ENCODE measurements at regions not wholly inside any gene's neighbourhood (a gene's known extent, or its start where the extent isn't known, plus 50 kb on each side); places are given as distances from the start of the nearest gene placed in this dataset.

DNA sequence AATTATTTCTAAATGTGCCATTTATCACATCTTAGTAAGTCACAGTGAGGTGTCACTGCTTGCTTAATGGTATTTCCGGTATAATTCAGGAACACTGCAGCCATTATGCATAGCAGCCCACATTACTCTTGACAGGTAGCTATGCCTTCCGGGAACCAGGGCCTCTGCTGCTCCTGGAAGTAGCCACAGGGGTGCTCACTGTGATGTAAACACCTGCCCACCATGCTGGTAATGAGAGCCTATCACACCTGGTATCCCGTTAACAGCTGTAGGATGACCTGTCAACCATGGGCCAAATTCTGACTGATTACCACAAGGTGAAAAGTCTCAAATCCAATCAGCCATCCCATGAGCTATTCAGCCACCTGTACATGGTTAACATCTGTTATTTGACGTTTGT lies 647.0 kb upstream of the NXPH2 start:
- no peaks in the 10 kb centered on the region for H4K20me1 ChIP-seq (ENCODE audit: control insufficient read depth, insufficient read depth, insufficient read length)

More for the DNA sequence above, 647.0 kb upstream of the NXPH2 start:
- H3K14ac ChIP-seq (ENCODE audit: insufficient read depth, low read length), result no peak overlapping the region
- H3K4me1 ChIP-seq (ENCODE audit: insufficient read depth, low read length), result peaks cover 2% of the 10 kb centered on the region; the same call in 1 of the 2 replicates
- peak; percentile 31 for DNase-seq
- H3K27ac ChIP-seq (ENCODE audit: insufficient read length, low read depth, low read length), result no peak overlapping the region
- no peak for TF ChIP-seq CTCF (conservative IDR thresholded peaks at IDR 0.05)
- H4K5ac ChIP-seq (ENCODE audit: insufficient read length, low read depth, low read length), result no peak overlapping the region
- H2AK5ac ChIP-seq (ENCODE audit: insufficient read length, low read length), result no peak overlapping the region
- no peaks in the 10 kb centered on the region for H3K27me3 ChIP-seq (ENCODE audit: insufficient read depth, low read length)
- H2BK15ac ChIP-seq (ENCODE audit: low read depth, low read length), result no peak overlapping the region
- H3K4me1 Mint-ChIP-seq, result peaks cover 2 to 3% of the 10 kb centered on the region in 2 experiments; a peak in 2 of 4 replicates
- H3K9me3 ChIP-seq (ENCODE audit: control insufficient read depth, low read depth, low read length), result no peaks in the 10 kb centered on the region
- no peak overlapping the region for H2BK120ac ChIP-seq (ENCODE audit: low read depth, low read length, poor library complexity, severe bottlenecking)
- H3K23ac ChIP-seq (ENCODE audit: insufficient read length, low read depth, low read length), result no peak overlapping the region
- H3K9ac ChIP-seq (ENCODE audit: extremely low read depth, insufficient read length, low read length), result no peak overlapping the region
- H4K8ac ChIP-seq (replicated peaks; ENCODE audit: insufficient read length, low read depth, low read length), result no peak overlapping the region
- no peak overlapping the region for H3K27ac Mint-ChIP-seq
- H3K36me3 Mint-ChIP-seq (ENCODE audit: insufficient read depth in 1 of 3, low read depth in 3 of 3), result no peaks in the 10 kb centered on the region; a peak in 1 of 7 replicates
- H2BK20ac ChIP-seq (ENCODE audit: low read depth, low read length, poor library complexity, severe bottlenecking), result no peak overlapping the region
- H3K9me3 Mint-ChIP-seq, result no peaks in the 10 kb centered on the region; a peak in 2 of 5 replicates
- H3K27me3 Mint-ChIP-seq (ENCODE audit: low read depth), result no peaks in the 10 kb centered on the region
- no peak overlapping the region for H3K4ac ChIP-seq (ENCODE audit: low read depth, low read length)
- H3K79me1 ChIP-seq (ENCODE audit: insufficient read depth, low read depth, low read length, poor library complexity, severe bottlenecking), result no peaks in the 10 kb centered on the region
- WGBS (ENCODE audit: extremely low coverage, insufficient read length, low lambda C conversion rate), result no CpG with 5 or more reads among the region's 4 CpGs
- no peak overlapping the region for H3T11ph ChIP-seq (ENCODE audit: low read length)
- no peak overlapping the region for H2BK5ac ChIP-seq (ENCODE audit: insufficient read length, low read length)
- no peak overlapping the region for H3K4me2 ChIP-seq (ENCODE audit: insufficient read depth, insufficient read length, low read length)
- H3K79me2 ChIP-seq (ENCODE audit: insufficient read depth, low read length), result no peaks in the 10 kb centered on the region
- no peak overlapping the region for H2BK12ac ChIP-seq (ENCODE audit: insufficient read length, low read depth, low read length)
- no peak overlapping the region for H2AFZ ChIP-seq (ENCODE audit: low read length)
- no peaks in the 10 kb centered on the region for H3K23me2 ChIP-seq (ENCODE audit: insufficient read length, low read depth, low read length, poor library complexity, severe bottlenecking)
- no peak overlapping the region for H3K56ac ChIP-seq (ENCODE audit: insufficient read length, low read depth, low read length)
- H3K18ac ChIP-seq (ENCODE audit: insufficient read length, low read depth, low read length), result no peak overlapping the region
- H4K91ac ChIP-seq (ENCODE audit: insufficient read length, low read depth, low read length), result no peak overlapping the region
- no peak overlapping the region for H3K4me3 Mint-ChIP-seq
